ENCODE measurements at regions not wholly inside any gene's neighbourhood (a gene's known extent, or its start where the extent isn't known, plus 50 kb on each side); places are given as distances from the start of the nearest gene placed in this dataset.

DNA sequence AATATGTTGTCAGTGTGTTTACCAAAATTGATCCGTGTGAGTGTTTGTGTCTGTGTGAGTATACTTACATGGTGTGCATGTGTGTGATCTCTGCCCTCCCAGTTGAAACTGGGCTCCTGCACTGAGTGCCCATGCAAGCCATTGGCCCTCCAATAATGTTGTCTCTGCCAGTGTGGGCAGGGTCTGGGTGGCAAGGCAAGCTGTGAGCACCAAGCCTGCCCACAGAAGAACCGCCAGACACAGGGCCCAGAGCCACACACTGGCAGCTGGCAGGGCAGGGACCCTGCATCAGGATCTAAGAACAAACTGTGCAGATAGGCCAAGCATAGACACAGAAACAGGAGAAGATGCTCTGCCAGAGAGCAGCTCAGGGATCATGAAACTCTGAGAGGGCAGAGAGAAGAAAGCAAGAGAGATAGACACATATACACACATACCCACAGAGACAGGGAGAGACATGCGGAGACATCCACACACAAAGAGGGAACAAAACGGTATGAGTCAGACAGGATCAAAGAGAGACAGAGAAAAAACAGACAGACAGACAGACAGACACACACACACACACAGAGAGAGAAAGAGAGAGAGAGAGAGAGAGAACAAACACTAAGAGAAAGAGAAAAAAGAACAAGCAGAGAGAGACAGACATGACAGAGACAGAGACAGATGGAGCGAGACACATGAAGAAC, 555.0 kb downstream of the MID1IP1 start:
- TF ChIP-seq, protein P1, sequence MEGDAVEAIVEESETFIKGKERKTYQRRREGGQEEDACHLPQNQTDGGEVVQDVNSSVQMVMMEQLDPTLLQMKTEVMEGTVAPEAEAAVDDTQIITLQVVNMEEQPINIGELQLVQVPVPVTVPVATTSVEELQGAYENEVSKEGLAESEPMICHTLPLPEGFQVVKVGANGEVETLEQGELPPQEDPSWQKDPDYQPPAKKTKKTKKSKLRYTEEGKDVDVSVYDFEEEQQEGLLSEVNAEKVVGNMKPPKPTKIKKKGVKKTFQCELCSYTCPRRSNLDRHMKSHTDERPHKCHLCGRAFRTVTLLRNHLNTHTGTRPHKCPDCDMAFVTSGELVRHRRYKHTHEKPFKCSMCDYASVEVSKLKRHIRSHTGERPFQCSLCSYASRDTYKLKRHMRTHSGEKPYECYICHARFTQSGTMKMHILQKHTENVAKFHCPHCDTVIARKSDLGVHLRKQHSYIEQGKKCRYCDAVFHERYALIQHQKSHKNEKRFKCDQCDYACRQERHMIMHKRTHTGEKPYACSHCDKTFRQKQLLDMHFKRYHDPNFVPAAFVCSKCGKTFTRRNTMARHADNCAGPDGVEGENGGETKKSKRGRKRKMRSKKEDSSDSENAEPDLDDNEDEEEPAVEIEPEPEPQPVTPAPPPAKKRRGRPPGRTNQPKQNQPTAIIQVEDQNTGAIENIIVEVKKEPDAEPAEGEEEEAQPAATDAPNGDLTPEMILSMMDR (IDR thresholded peaks at IDR 0.05), result no peak
- DNase-seq (ENCODE audit: low spot score) (no peak), ATAC-seq (ENCODE audit: low FRiP score) (no peak)

DNA sequence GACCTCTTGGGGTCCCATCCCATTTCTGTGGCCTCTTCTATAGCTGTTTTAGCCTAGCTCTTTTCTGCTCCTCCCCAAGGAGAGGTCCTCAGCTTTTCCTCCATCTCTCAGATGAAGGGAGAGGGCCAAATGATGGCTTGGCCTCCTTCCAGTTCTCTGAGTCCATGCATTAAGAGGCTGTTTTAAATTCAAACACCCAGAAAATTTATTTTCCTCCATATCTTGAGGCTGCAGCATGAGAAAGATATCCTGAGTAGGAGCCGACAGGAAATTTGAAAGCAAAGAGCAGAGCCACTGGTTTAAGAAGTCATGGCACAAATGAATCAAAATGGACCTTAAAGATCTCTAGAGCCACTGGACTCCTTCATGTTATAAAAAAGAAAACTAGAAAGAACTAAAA, 558.8 kb downstream of the MID1IP1 start:
- TF ChIP-seq, protein P1 (IDR thresholded peaks at IDR 0.05), result no peak
- ATAC-seq (ENCODE audit: low FRiP score) (no peak), DNase-seq (ENCODE audit: low spot score) (no peak)

DNA sequence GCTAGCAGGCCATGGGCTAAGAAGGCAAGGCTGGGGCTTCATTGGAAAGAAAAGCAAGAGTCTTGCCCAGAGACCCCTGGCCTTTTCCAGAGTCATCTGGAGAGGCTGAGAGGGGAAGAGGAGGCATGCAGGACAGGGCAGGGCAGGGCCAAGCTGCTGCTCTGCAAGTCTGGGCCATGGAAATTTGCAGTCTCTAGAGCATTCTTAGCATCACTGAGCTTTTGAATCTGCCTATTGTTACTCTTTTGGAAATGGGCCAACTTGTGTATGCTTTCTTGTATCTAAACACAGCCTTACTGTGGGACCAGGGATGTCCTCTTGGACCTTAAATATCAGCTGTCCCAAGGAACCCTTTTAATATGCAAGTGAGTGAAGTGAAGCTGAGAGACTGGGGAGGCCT, 560.5 kb downstream of the MID1IP1 start:
- ATAC-seq (ENCODE audit: low FRiP score), result no peak
- TF ChIP-seq, protein P1 (IDR thresholded peaks at IDR 0.05), result no peak

DNA sequence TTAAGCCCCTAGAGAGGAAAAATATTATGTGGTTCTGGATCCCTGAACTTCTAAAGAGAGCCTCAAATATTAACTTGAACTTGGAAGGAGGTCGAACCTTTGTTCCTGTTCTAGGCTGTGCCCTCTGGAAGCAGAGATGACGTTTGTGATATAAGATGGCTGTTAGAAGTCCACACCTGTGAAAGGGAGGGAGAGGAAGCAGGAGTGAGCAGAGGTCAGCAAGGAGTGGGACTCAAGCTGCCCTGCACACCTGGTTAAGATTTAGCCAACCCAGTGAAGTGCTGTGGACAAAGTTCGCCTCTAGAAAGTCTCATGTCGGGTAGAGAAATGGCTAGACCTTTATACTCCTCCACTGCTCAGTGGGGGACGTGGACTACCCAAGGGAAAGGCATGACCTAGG, 566.2 kb downstream of the MID1IP1 start:
- ATAC-seq (ENCODE audit: low FRiP score) (no peak), DNase-seq (ENCODE audit: low spot score) (no peak)
- TF ChIP-seq, protein P1 (IDR thresholded peaks at IDR 0.05), result no peak

More for the DNA sequence above, 560.5 kb downstream of the MID1IP1 start:
- DNase-seq (ENCODE audit: low spot score), result no peak

DNA sequence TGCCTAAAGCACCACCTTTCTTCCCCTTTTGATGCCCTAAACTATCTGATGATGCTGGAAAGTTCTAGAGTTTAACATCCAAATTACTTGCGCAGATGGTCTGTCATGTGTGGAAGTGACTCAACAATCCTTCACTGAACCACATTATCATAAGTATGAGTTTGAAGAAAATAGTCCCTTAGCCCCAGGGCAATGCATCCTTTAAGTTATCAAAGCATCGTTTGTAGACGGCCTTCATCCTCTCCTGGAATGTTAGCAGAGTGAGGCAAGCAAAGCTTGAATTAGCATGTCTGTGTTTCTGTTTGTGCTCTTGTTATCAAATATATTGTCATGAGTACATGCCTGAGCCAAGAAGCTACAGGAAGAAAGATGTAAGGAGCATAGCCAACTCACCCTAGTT, 570.9 kb downstream of the MID1IP1 start:
- TF ChIP-seq, protein P1 (IDR thresholded peaks at IDR 0.05), result no peak
- no peak for DNase-seq (ENCODE audit: low spot score)
- ATAC-seq (ENCODE audit: low FRiP score), result no peak

DNA sequence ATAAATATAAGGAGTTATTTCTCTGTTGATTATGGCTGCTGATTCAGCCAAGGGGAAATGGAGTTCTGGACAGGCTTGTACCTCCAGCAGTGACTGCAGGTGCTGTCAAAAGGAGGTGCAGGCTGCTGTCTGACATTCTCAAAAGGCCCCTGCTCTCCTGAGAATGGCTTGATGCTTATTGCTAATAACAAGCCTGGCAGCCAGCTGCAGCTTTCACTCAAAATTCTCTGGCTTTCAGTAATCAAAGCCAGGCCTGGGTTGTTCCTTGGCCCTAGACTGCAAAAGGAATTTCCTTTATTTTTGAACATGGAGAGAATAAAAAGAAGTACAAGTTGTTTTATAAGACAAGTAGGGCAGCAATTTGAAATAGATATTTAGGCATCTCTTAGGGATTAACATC, 575.9 kb downstream of the MID1IP1 start:
- DNase-seq (ENCODE audit: low spot score) (no peak), ATAC-seq (ENCODE audit: low FRiP score) (no peak)
- TF ChIP-seq, protein P1 (IDR thresholded peaks at IDR 0.05), result no peak

DNA sequence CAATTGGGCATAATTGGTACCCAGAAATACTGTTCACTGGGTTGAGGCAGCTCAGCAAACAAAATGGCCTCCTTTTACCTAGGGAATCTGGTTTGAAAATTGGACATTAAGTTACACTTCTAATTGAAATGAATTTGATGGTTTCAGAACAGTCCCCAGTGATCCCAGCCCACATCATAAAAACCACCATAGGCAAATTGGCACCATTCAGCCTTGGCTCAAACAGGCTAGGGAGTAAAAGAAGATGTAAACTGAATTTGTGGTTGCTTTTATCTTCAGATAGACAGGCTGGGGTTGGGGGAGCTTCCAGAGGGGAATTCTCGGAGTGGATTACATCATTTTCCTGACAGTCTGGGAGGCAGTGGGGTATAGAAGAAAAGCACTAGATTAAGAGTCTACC, 576.5 kb downstream of the MID1IP1 start:
- no peak for ATAC-seq (ENCODE audit: low FRiP score)
- TF ChIP-seq, protein P1 (IDR thresholded peaks at IDR 0.05), result no peak
- DNase-seq (ENCODE audit: low spot score), result no peak
